Spinal cord (tissue), 9 donors: ENCODE measurements at regions not wholly inside any gene's neighbourhood (a gene's known extent, or its start where the extent isn't known, plus 50 kb on each side); places are given as distances from the start of the nearest gene placed in this dataset.
A peak's percentile ranks its signal among the peaks of the same experiment; 100 is the strongest.
"Not testable (repeated sequence)": the region's sequence is repeated elsewhere in the genome, so short reads cannot be mapped to it uniquely, and the experiment has no call there.

Experiments
- DNase-seq, 6 donors: peaks; one replicate each; pipeline versions ENCODE4 v3.0.0 to v3.0.0-alpha.2; 2013 to 2015; ENCODE audit warnings: low spot score in 6 of 6, low read depth in 4 of 6
- H3K27ac ChIP-seq: one replicate; pipeline ENCODE4 v1.5.1; 2013; ENCODE audit warnings: low read depth, low read length, control low read depth
- H3K27me3 ChIP-seq: one replicate; pipeline ENCODE4 v1.6.1; 2013; ENCODE audit warnings: low read length; ENCODE audit not compliant: control insufficient read depth, insufficient read depth
- H3K36me3 ChIP-seq: one replicate; pipeline ENCODE4 v1.6.1; 2013; ENCODE audit warnings: low read length; ENCODE audit not compliant: control insufficient read depth, insufficient read depth
- H3K4me1 ChIP-seq: one replicate; pipeline ENCODE4 v1.6.1; 2013; ENCODE audit warnings: low read length; ENCODE audit not compliant: control insufficient read depth, insufficient read depth
- H3K4me3 ChIP-seq: one replicate; pipeline ENCODE4 v1.5.1; 2013; ENCODE audit warnings: low read depth, low read length, control low read depth
- H3K9me3 ChIP-seq: one replicate; pipeline ENCODE4 v1.6.1; 2013; ENCODE audit warnings: low read length; ENCODE audit not compliant: control insufficient read depth, insufficient read depth
- WGBS: methylation state at CpG from one replicate; pipeline ENCODE4 v1.1.5; 2013; ENCODE audit warnings: missing lambda C conversion rate; ENCODE audit not compliant: insufficient coverage; 5-methylcytosine and 5-hydroxymethylcytosine counted together
- donor health status: healthy.

GRCh38 chr13:50509167-50509566 lies 334.3 kb downstream of the DLEU7 start:
- H3K4me3 ChIP-seq, result no peak overlapping the region
- no peak for DNase-seq
- no peaks in the 10 kb centered on the region for H3K27me3 ChIP-seq
- H3K9me3 ChIP-seq, result peaks cover 3% of the 10 kb centered on the region
- H3K27ac ChIP-seq, result no peak overlapping the region
- peaks cover 6% of the 10 kb centered on the region for H3K4me1 ChIP-seq
- H3K36me3 ChIP-seq, result no peaks in the 10 kb centered on the region

- Histone ChIP-seq H3K4me1 (peaks cover 6% of the 10 kb centered on the region), H3K9me3 (peaks cover 3% of the 10 kb centered on the region), H3K27ac (no peak overlapping the region), H3K36me3 (no peaks in the 10 kb centered on the region), H3K4me3 (no peak overlapping the region), H3K27me3 (no peaks in the 10 kb centered on the region)
- DNase-seq, result peak in 1 of 6 donors; percentile 0
- WGBS, result 91% methylated on average over 1 of the region's 2 CpGs
These were observed 333.6 kb downstream of the DLEU7 start for GRCh38 chr13:50509771-50510441.

GRCh38 chr13:50510885-50511545 lies 332.5 kb downstream of the DLEU7 start:
- H3K27me3 ChIP-seq, H3K4me1 ChIP-seq, H3K27ac ChIP-seq, H3K9me3 ChIP-seq, H3K36me3 ChIP-seq, H3K4me3 ChIP-seq, DNase-seq: not testable (repeated sequence)
- 0% methylated on average over 1 of the region's 1 CpG for WGBS

- no peak for DNase-seq
- H3K36me3 ChIP-seq, result no peaks in the 10 kb centered on the region
- peaks cover 6% of the 10 kb centered on the region for H3K4me1 ChIP-seq
- H3K27me3 ChIP-seq, result no peaks in the 10 kb centered on the region
- H3K9me3 ChIP-seq, result peaks cover 3% of the 10 kb centered on the region
- H3K4me3 ChIP-seq, result no peak overlapping the region
- WGBS, result 90% methylated on average over 2 of the region's 4 CpGs
- H3K27ac ChIP-seq, result peak overlapping the region; percentile 87
These were observed 331.6 kb downstream of the DLEU7 start for GRCh38 chr13:50511877-50512341.

- 14% methylated on average over 10 of the region's 12 CpGs for WGBS
- Histone ChIP-seq H3K4me1 (peaks cover 6% of the 10 kb centered on the region), H3K27ac (peak overlapping the region; percentile 87), H3K27me3 (no peaks in the 10 kb centered on the region), H3K36me3 (no peaks in the 10 kb centered on the region), H3K4me3 (peak overlapping the region; percentile 11), H3K9me3 (peaks cover 3% of the 10 kb centered on the region)
- DNase-seq, result peak in 2 of 6 donors; percentile 60 to 78
These were observed 330.8 kb downstream of the DLEU7 start for GRCh38 chr13:50512474-50513299.

- H3K27ac ChIP-seq, result peak overlapping the region; percentile 87
- H3K4me3 ChIP-seq, result no peak overlapping the region
- no peaks in the 10 kb centered on the region for H3K36me3 ChIP-seq
- peaks cover 3% of the 10 kb centered on the region for H3K9me3 ChIP-seq
- no peaks in the 10 kb centered on the region for H3K27me3 ChIP-seq
- WGBS, result 25% methylated on average over 2 of the region's 2 CpGs
- H3K4me1 ChIP-seq, result peaks cover 6% of the 10 kb centered on the region
- DNase-seq, result no peak
These were observed 330.1 kb downstream of the DLEU7 start for GRCh38 chr13:50513300-50513877.

- Histone ChIP-seq H3K36me3 (no peaks in the 10 kb centered on the region), H3K27ac (no peak overlapping the region), H3K9me3 (peaks cover 3% of the 10 kb centered on the region), H3K4me3 (no peak overlapping the region), H3K4me1 (peaks cover 6% of the 10 kb centered on the region), H3K27me3 (no peaks in the 10 kb centered on the region)
- no peak for DNase-seq
- WGBS, result no CpG with 5 or more reads among the region's 2 CpGs
These were observed 329.2 kb downstream of the DLEU7 start for GRCh38 chr13:50514249-50514648.

- Histone ChIP-seq H3K9me3 (no peaks in the 10 kb centered on the region), H3K27ac (no peak overlapping the region), H3K4me1 (peaks cover 6% of the 10 kb centered on the region), H3K36me3 (no peaks in the 10 kb centered on the region), H3K4me3 (no peak overlapping the region), H3K27me3 (no peaks in the 10 kb centered on the region)
- 94% methylated on average over 2 of the region's 2 CpGs for WGBS
- no peak for DNase-seq
These were observed 325.4 kb downstream of the DLEU7 start for GRCh38 chr13:50518131-50518530.

GRCh38 chr13:50518781-50519201 lies 324.7 kb downstream of the DLEU7 start:
- WGBS, result 34% methylated on average over 5 of the region's 8 CpGs
- peak in 3 of 6 donors; percentile 26 to 81 (median 53) for DNase-seq
- Histone ChIP-seq H3K27me3 (no peaks in the 10 kb centered on the region), H3K4me1 (peaks cover 3% of the 10 kb centered on the region), H3K27ac (peak overlapping the region; percentile 43), H3K36me3 (no peaks in the 10 kb centered on the region), H3K4me3 (no peak overlapping the region), H3K9me3 (no peaks in the 10 kb centered on the region)
